Peyer's patch (tissue), 4 donors: ENCODE measurements at regions not wholly inside any gene's neighbourhood (a gene's known extent, or its start where the extent isn't known, plus 50 kb on each side); places are given as distances from the start of the nearest gene placed in this dataset.

Experiments used
- POLR2A ChIP-seq, 2 donors: fragments of 450-650 bp; IDR thresholded peaks; one replicate each; pipeline ENCODE4 v1.5.1; 2017; ENCODE audit warnings: antibody characterized with exemption in 2 of 2, mild to moderate bottlenecking in 2 of 2, moderate library complexity in 2 of 2
- TF ChIP-seq, protein P1 (sequence below), 6 experiments: fragments of 450-650 bp in 4 of 6; fragments of 200-600 bp in 2 of 6; sonication (generic) in 1 of 6; IDR thresholded peaks; one replicate each; pipeline ENCODE4 v1.5.1; 2017 to 2019; ENCODE audit warnings: antibody characterized with exemption in 6 of 6, mild to moderate bottlenecking in 3 of 6, moderate library complexity in 1 of 6

DNA sequence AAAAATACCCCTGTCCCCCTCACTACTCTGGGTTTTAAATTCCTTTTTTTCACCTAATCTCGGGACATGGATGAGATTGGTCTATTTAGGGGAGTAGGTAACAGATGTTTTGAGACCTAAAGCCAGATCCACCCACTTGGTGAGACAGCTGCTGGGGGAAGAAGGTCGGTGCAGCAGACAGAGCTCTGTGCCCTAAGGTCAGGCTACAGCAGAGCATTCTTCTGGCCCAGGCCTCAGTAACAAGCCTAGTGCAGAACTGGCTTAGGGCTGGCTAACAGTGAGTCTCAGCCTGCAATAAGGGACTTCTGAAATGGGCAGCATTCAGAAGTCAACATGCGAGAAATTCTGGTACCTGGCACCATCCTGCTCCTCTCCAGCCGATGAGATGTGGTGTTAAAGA lies 444.9 kb upstream of the KIRREL3 start:
- no peak for TF ChIP-seq POLR2A (IDR thresholded peaks at IDR 0.05)
- TF ChIP-seq, protein P1, sequence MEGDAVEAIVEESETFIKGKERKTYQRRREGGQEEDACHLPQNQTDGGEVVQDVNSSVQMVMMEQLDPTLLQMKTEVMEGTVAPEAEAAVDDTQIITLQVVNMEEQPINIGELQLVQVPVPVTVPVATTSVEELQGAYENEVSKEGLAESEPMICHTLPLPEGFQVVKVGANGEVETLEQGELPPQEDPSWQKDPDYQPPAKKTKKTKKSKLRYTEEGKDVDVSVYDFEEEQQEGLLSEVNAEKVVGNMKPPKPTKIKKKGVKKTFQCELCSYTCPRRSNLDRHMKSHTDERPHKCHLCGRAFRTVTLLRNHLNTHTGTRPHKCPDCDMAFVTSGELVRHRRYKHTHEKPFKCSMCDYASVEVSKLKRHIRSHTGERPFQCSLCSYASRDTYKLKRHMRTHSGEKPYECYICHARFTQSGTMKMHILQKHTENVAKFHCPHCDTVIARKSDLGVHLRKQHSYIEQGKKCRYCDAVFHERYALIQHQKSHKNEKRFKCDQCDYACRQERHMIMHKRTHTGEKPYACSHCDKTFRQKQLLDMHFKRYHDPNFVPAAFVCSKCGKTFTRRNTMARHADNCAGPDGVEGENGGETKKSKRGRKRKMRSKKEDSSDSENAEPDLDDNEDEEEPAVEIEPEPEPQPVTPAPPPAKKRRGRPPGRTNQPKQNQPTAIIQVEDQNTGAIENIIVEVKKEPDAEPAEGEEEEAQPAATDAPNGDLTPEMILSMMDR (IDR thresholded peaks at IDR 0.05), result no peak
